ENCODE measurements at regions not wholly inside any gene's neighbourhood (a gene's known extent, or its start where the extent isn't known, plus 50 kb on each side); places are given as distances from the start of the nearest gene placed in this dataset.

- no peak for DNase-seq
Observed at GRCh38 chr6:132977413-132977812, 163.0 kb downstream of the RPS12 start.

- no peak for DNase-seq
Observed at GRCh38 chr6:132978685-132979084, 164.3 kb downstream of the RPS12 start.

GRCh38 chr6:132993738-132994137, 179.4 kb downstream of the RPS12 start:
- DNase-seq: no peak

GRCh38 chr6:132995009-132995408, 180.6 kb downstream of the RPS12 start:
- DNase-seq: no peak

- DNase-seq: no peak
Observed at GRCh38 chr6:132995432-132995831, 181.1 kb downstream of the RPS12 start.

GRCh38 chr6:132998418-132998817, 184.0 kb downstream of the RPS12 start:
- no peak for DNase-seq

- no peak for DNase-seq
Observed at GRCh38 chr6:133001040-133001565, 186.7 kb downstream of the RPS12 start.

- no peak for DNase-seq
Observed at GRCh38 chr6:133004304-133004884, 190.0 kb downstream of the RPS12 start.

- DNase-seq: no peak
Observed at GRCh38 chr6:133012774-133013173, 198.4 kb downstream of the RPS12 start.

GRCh38 chr6:133016631-133017030, 202.3 kb downstream of the RPS12 start:
- no peak for DNase-seq

- DNase-seq: no peak
Observed at GRCh38 chr6:133017581-133017980, 203.2 kb downstream of the RPS12 start.

GRCh38 chr6:133026705-133027104, 212.3 kb downstream of the RPS12 start:
- DNase-seq: no peak

GRCh38 chr6:133033263-133033662, 207.9 kb upstream of the EYA4 start:
- DNase-seq: no peak

GRCh38 chr6:133034509-133035206, 206.5 kb upstream of the EYA4 start:
- DNase-seq: no peak

GRCh38 chr6:133040094-133040802, 200.9 kb upstream of the EYA4 start:
- no peak for DNase-seq

GRCh38 chr6:133040803-133041419, 200.2 kb upstream of the EYA4 start:
- no peak for DNase-seq

- no peak for DNase-seq
Observed at GRCh38 chr6:133042550-133043120, 198.5 kb upstream of the EYA4 start.

- DNase-seq: no peak
Observed at GRCh38 chr6:133046576-133046975, 194.6 kb upstream of the EYA4 start.

- no peak for DNase-seq
Observed at GRCh38 chr6:133047065-133047665, 194.0 kb upstream of the EYA4 start.

- no peak for DNase-seq
Observed at GRCh38 chr6:133047706-133048105, 193.5 kb upstream of the EYA4 start.

GRCh38 chr6:133051240-133051639, 189.9 kb upstream of the EYA4 start:
- DNase-seq: no peak

GRCh38 chr6:133052465-133052864, 188.7 kb upstream of the EYA4 start:
- no peak for DNase-seq
